GM23338 (cell line): ENCODE measurements at regions not wholly inside any gene's neighbourhood (a gene's known extent, or its start where the extent isn't known, plus 50 kb on each side); places are given as distances from the start of the nearest gene placed in this dataset.

ENCODE experiments used
- ATAC-seq: fragments of 200-7000 bp; cut with Tn5 transposase; 3 replicates; pipeline ENCODE4 v1.9.1; 2020
- DNase-seq: peaks from one replicate; pipeline ENCODE4 v3.0.0-alpha.2; 2015; ENCODE audit warnings: low spot score
- H2AFZ ChIP-seq: fragments of 200-600 bp; sonication (generic); 2 replicates; pipeline ENCODE4 v1.8.0; 2016; ENCODE audit warnings: antibody characterized with exemption, mild to moderate bottlenecking, moderate library complexity
- H3F3A ChIP-seq: fragments of 200-600 bp; sonication (generic); replicated peaks from 2 replicates; pipeline ENCODE4 v1.8.0; 2017; ENCODE audit warnings: antibody characterized with exemption, mixed run types, low read depth
- H3K27ac ChIP-seq: fragments of 200-600 bp; sonication (generic); 2 replicates; pipeline ENCODE4 v1.6.1; 2016; ENCODE audit warnings: low read depth
- H3K27me3 ChIP-seq: fragments of 200-600 bp; sonication (generic); 2 replicates; pipeline ENCODE4 v1.8.0; 2016; ENCODE audit warnings: mild to moderate bottlenecking, mixed run types, moderate library complexity; ENCODE audit not compliant: insufficient read depth
- H3K36me3 ChIP-seq: fragments of 200-600 bp; sonication (generic); 2 replicates; pipeline ENCODE4 v1.8.0; 2016; ENCODE audit warnings: mild to moderate bottlenecking; ENCODE audit not compliant: insufficient read depth
- H3K4me1 ChIP-seq: fragments of 200-600 bp; sonication (generic); 2 replicates; pipeline ENCODE4 v1.8.0; 2016; ENCODE audit warnings: mild to moderate bottlenecking, moderate library complexity; ENCODE audit not compliant: insufficient read depth
- H3K4me2 ChIP-seq: fragments of 200-600 bp; sonication (generic); 2 replicates; pipeline ENCODE4 v1.7.1; 2017; ENCODE audit warnings: mixed run types
- H3K4me3 ChIP-seq: fragments of 200-600 bp; sonication (generic); 2 replicates; pipeline ENCODE4 v1.6.1; 2016; ENCODE audit warnings: mixed run types
- H3K79me2 ChIP-seq: fragments of 200-600 bp; sonication (generic); replicated peaks from 2 replicates; pipeline ENCODE4 v1.8.0; 2017; ENCODE audit warnings: mild to moderate bottlenecking; ENCODE audit not compliant: insufficient read depth
- H3K9me2 ChIP-seq: fragments of 200-600 bp; sonication (generic); 2 replicates; pipeline ENCODE4 v1.8.0; 2017; ENCODE audit not compliant: insufficient read depth
- H4K20me1 ChIP-seq: fragments of 200-600 bp; sonication (generic); replicated peaks from 2 replicates; pipeline ENCODE4 v1.8.0; 2017; ENCODE audit warnings: mild to moderate bottlenecking; ENCODE audit not compliant: insufficient read depth
- H3K27ac Mint-ChIP-seq: 2 replicates; pipeline ENCODE4 v1.8.0; 2020; ENCODE audit warnings: inconsistent platforms, mild to moderate bottlenecking, moderate library complexity, mixed read lengths
- H3K27me3 Mint-ChIP-seq: 3 replicates; pipeline ENCODE4 v1.8.0; 2022; ENCODE audit warnings: low read depth, mild to moderate bottlenecking, moderate library complexity, mixed read lengths, inconsistent platforms; ENCODE audit not compliant: insufficient read depth, poor library complexity
- H3K36me3 Mint-ChIP-seq: 3 replicates; pipeline ENCODE4 v1.8.0; 2021; ENCODE audit warnings: low read depth, mild to moderate bottlenecking, inconsistent platforms, moderate library complexity, mixed read lengths
- H3K4me1 Mint-ChIP-seq: 3 replicates; pipeline ENCODE4 v1.8.0; 2020; ENCODE audit warnings: mild to moderate bottlenecking, inconsistent platforms, mixed read lengths
- H3K4me3 Mint-ChIP-seq: 3 replicates; pipeline ENCODE4 v1.8.0; 2021; ENCODE audit warnings: moderate library complexity, mild to moderate bottlenecking, inconsistent platforms, mixed read lengths
- H3K9me3 Mint-ChIP-seq: 3 replicates; pipeline ENCODE4 v1.8.0; 2020; ENCODE audit warnings: moderate library complexity, mild to moderate bottlenecking, inconsistent platforms, mixed read lengths
- CREB1 ChIP-seq: fragments of 250-450 bp; sonication (Bioruptor Pico); IDR thresholded peaks from 2 replicates; pipeline ENCODE4 v1.5.0; 2020; ENCODE audit warnings: low read depth, mild to moderate bottlenecking, moderate library complexity
- EZH2 ChIP-seq: fragments of 200-600 bp; sonication (generic); IDR thresholded peaks from one replicate; pipeline ENCODE4 v1.8.0; 2017; ENCODE audit warnings: antibody characterized with exemption, mild to moderate bottlenecking, low read depth; ENCODE audit not compliant: unreplicated experiment
- JUNB ChIP-seq: IDR thresholded peaks from one replicate; pipeline ENCODE4 v1.6.1; 2016; ENCODE audit warnings: antibody characterized with exemption; ENCODE audit not compliant: unreplicated experiment
- NANOG ChIP-seq: IDR thresholded peaks from 2 replicates; pipeline ENCODE4 v1.6.1; 2016; ENCODE audit warnings: antibody characterized with exemption, borderline replicate concordance
- POLR2AphosphoS5 ChIP-seq: IDR thresholded peaks from 2 replicates; pipeline ENCODE4 v1.6.1; 2016; ENCODE audit warnings: antibody characterized with exemption, low read depth
- STAT1 ChIP-seq: IDR thresholded peaks from one replicate; pipeline ENCODE4 v1.6.1; 2016; ENCODE audit warnings: antibody characterized with exemption; ENCODE audit not compliant: unreplicated experiment
- ZNF114 ChIP-seq: fragments of 250-450 bp; sonication (Bioruptor Pico); IDR thresholded peaks from 2 replicates; pipeline ENCODE4 v1.5.0; 2020; ENCODE audit warnings: mild to moderate bottlenecking, moderate library complexity
- ZNF331 ChIP-seq: fragments of 250-450 bp; sonication (Bioruptor Pico); IDR thresholded peaks from 2 replicates; pipeline ENCODE4 v1.5.0; 2020; ENCODE audit warnings: low read depth, mild to moderate bottlenecking, moderate library complexity
- TF ChIP-seq, protein P1 (sequence below), 2 experiments: fragments of 200-600 bp in 1 of 2; sonication (generic) in 1 of 2; conservative IDR thresholded peaks; 2 replicates each; pipeline versions ENCODE4 v1.5.1 to v1.6.1; 2016 to 2017; ENCODE audit warnings: antibody characterized with exemption in 2 of 2, low read depth in 2 of 2, mild to moderate bottlenecking in 2 of 2, moderate library complexity in 1 of 2
- TF ChIP-seq, protein P2 (sequence below): IDR thresholded peaks from one replicate; pipeline ENCODE4 v1.6.1; 2018; ENCODE audit warnings: antibody characterized with exemption; ENCODE audit not compliant: unreplicated experiment
- TF ChIP-seq, protein P3 (sequence below): IDR thresholded peaks from 2 replicates; pipeline ENCODE4 v1.6.1; 2016; ENCODE audit warnings: antibody characterized with exemption
- TF ChIP-seq, protein P4 (sequence below): fragments of 250-450 bp; sonication (Bioruptor Pico); IDR thresholded peaks from 2 replicates; pipeline ENCODE4 v1.5.0; 2020; ENCODE audit warnings: mild to moderate bottlenecking, moderate library complexity

DNA sequence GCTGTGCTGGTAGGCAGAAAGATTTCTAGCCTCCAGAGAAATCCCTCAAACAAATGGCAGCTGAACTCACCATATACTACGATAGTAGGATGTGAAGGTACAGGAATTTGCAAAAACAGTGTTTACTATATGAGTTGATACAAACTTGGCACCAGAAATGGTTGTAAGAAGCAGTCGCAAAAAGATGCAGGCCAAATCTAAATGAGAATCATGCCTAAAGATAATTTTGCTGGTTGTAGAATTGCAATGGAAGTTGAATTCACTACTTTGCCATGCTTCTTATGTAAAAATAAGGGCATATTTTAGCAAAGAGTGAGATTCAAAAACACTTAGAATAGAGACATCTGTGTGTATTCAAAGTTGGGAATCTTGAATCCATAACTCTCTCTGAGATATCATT is 924.7 kb downstream of the SUCLG1 start:
- no peak for ATAC-seq

More for the DNA sequence above, 924.7 kb downstream of the SUCLG1 start:
- H3K4me3 Mint-ChIP-seq = no peak overlapping the region
- peaks cover 16% of the 10 kb centered on the region for H3K4me1 Mint-ChIP-seq
- no peaks in the 10 kb centered on the region for H3K79me2 ChIP-seq
- peaks cover 16% of the 10 kb centered on the region for H3K9me2 ChIP-seq
- H3K27ac Mint-ChIP-seq = no peak overlapping the region
- H3K4me3 ChIP-seq = no peak overlapping the region
- no peaks in the 10 kb centered on the region for H3F3A ChIP-seq
- H3K27me3 Mint-ChIP-seq = no peaks in the 10 kb centered on the region
- peaks cover 4% of the 10 kb centered on the region; the same call in 1 of the 2 replicates for H3K4me1 ChIP-seq
- H3K27me3 ChIP-seq = no peaks in the 10 kb centered on the region
- H3K4me2 ChIP-seq = no peak overlapping the region
- H2AFZ ChIP-seq = no peak overlapping the region
- no peaks in the 10 kb centered on the region for H3K36me3 ChIP-seq
- no peak for DNase-seq
- TF ChIP-seq STAT1 (no peak), EZH2 (no peak), NANOG (no peak), JUNB (no peak), ZNF331 (CRISPR knock-in tag) (no peak), ZNF114 (no peak), POLR2AphosphoS5 (no peak), CREB1 (CRISPR knock-in tag) (no peak)
- TF ChIP-seq, protein P1, sequence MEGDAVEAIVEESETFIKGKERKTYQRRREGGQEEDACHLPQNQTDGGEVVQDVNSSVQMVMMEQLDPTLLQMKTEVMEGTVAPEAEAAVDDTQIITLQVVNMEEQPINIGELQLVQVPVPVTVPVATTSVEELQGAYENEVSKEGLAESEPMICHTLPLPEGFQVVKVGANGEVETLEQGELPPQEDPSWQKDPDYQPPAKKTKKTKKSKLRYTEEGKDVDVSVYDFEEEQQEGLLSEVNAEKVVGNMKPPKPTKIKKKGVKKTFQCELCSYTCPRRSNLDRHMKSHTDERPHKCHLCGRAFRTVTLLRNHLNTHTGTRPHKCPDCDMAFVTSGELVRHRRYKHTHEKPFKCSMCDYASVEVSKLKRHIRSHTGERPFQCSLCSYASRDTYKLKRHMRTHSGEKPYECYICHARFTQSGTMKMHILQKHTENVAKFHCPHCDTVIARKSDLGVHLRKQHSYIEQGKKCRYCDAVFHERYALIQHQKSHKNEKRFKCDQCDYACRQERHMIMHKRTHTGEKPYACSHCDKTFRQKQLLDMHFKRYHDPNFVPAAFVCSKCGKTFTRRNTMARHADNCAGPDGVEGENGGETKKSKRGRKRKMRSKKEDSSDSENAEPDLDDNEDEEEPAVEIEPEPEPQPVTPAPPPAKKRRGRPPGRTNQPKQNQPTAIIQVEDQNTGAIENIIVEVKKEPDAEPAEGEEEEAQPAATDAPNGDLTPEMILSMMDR (conservative IDR thresholded peaks at IDR 0.05; ENCODE audit: low read depth in 2 of 2) = no peak
- TF ChIP-seq, protein P2, sequence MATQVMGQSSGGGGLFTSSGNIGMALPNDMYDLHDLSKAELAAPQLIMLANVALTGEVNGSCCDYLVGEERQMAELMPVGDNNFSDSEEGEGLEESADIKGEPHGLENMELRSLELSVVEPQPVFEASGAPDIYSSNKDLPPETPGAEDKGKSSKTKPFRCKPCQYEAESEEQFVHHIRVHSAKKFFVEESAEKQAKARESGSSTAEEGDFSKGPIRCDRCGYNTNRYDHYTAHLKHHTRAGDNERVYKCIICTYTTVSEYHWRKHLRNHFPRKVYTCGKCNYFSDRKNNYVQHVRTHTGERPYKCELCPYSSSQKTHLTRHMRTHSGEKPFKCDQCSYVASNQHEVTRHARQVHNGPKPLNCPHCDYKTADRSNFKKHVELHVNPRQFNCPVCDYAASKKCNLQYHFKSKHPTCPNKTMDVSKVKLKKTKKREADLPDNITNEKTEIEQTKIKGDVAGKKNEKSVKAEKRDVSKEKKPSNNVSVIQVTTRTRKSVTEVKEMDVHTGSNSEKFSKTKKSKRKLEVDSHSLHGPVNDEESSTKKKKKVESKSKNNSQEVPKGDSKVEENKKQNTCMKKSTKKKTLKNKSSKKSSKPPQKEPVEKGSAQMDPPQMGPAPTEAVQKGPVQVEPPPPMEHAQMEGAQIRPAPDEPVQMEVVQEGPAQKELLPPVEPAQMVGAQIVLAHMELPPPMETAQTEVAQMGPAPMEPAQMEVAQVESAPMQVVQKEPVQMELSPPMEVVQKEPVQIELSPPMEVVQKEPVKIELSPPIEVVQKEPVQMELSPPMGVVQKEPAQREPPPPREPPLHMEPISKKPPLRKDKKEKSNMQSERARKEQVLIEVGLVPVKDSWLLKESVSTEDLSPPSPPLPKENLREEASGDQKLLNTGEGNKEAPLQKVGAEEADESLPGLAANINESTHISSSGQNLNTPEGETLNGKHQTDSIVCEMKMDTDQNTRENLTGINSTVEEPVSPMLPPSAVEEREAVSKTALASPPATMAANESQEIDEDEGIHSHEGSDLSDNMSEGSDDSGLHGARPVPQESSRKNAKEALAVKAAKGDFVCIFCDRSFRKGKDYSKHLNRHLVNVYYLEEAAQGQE = no peak
- TF ChIP-seq, protein P3, sequence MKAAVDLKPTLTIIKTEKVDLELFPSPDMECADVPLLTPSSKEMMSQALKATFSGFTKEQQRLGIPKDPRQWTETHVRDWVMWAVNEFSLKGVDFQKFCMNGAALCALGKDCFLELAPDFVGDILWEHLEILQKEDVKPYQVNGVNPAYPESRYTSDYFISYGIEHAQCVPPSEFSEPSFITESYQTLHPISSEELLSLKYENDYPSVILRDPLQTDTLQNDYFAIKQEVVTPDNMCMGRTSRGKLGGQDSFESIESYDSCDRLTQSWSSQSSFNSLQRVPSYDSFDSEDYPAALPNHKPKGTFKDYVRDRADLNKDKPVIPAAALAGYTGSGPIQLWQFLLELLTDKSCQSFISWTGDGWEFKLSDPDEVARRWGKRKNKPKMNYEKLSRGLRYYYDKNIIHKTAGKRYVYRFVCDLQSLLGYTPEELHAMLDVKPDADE = no peak
- TF ChIP-seq, protein P4, sequence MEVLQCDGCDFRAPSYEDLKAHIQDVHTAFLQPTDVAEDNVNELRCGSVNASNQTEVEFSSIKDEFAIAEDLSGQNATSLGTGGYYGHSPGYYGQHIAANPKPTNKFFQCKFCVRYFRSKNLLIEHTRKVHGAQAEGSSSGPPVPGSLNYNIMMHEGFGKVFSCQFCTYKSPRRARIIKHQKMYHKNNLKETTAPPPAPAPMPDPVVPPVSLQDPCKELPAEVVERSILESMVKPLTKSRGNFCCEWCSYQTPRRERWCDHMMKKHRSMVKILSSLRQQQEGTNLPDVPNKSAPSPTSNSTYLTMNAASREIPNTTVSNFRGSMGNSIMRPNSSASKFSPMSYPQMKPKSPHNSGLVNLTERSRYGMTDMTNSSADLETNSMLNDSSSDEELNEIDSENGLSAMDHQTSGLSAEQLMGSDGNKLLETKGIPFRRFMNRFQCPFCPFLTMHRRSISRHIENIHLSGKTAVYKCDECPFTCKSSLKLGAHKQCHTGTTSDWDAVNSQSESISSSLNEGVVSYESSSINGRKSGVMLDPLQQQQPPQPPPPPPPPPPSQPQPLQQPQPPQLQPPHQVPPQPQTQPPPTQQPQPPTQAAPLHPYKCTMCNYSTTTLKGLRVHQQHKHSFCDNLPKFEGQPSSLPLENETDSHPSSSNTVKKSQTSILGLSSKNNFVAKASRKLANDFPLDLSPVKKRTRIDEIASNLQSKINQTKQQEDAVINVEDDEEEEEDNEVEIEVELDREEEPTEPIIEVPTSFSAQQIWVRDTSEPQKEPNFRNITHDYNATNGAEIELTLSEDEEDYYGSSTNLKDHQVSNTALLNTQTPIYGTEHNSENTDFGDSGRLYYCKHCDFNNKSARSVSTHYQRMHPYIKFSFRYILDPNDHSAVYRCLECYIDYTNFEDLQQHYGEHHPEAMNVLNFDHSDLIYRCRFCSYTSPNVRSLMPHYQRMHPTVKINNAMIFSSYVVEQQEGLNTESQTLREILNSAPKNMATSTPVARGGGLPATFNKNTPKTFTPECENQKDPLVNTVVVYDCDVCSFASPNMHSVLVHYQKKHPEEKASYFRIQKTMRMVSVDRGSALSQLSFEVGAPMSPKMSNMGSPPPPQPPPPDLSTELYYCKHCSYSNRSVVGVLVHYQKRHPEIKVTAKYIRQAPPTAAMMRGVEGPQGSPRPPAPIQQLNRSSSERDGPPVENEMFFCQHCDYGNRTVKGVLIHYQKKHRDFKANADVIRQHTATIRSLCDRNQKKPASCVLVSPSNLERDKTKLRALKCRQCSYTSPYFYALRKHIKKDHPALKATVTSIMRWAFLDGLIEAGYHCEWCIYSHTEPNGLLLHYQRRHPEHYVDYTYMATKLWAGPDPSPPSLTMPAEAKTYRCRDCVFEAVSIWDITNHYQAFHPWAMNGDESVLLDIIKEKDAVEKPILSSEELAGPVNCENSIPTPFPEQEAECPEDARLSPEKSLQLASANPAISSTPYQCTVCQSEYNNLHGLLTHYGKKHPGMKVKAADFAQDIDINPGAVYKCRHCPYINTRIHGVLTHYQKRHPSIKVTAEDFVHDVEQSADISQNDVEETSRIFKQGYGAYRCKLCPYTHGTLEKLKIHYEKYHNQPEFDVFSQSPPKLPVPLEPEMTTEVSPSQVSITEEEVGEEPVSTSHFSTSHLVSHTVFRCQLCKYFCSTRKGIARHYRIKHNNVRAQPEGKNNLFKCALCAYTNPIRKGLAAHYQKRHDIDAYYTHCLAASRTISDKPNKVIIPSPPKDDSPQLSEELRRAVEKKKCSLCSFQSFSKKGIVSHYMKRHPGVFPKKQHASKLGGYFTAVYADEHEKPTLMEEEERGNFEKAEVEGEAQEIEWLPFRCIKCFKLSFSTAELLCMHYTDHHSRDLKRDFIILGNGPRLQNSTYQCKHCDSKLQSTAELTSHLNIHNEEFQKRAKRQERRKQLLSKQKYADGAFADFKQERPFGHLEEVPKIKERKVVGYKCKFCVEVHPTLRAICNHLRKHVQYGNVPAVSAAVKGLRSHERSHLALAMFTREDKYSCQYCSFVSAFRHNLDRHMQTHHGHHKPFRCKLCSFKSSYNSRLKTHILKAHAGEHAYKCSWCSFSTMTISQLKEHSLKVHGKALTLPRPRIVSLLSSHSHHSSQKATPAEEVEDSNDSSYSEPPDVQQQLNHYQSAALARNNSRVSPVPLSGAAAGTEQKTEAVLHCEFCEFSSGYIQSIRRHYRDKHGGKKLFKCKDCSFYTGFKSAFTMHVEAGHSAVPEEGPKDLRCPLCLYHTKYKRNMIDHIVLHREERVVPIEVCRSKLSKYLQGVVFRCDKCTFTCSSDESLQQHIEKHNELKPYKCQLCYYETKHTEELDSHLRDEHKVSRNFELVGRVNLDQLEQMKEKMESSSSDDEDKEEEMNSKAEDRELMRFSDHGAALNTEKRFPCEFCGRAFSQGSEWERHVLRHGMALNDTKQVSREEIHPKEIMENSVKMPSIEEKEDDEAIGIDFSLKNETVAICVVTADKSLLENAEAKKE (CRISPR knock-in tag) = no peak
- no peaks in the 10 kb centered on the region for H3K9me3 Mint-ChIP-seq
- no peaks in the 10 kb centered on the region for H4K20me1 ChIP-seq
- no peak overlapping the region for H3K27ac ChIP-seq
- H3K36me3 Mint-ChIP-seq = no peaks in the 10 kb centered on the region
